Posterior cingulate gyrus (tissue), 11 donors: ENCODE measurements at regions not wholly inside any gene's neighbourhood (a gene's known extent, or its start where the extent isn't known, plus 50 kb on each side); places are given as distances from the start of the nearest gene placed in this dataset.

Source experiments
- DNase-seq, 10 donors: peaks; one replicate each; pipeline versions ENCODE4 v3.0.0 to v3.0.0-alpha.2; 2020 to 2021; ENCODE audit warnings: mixed read lengths in 3 of 10
- intact Hi-C: fragments of 100-400 bp; cut with DNase I; formaldehyde crosslinking; loops from one replicate; pipeline ENCODE4 v1.15.1; 2023

GRCh38 chr1:164958982-164959768 lies 397.3 kb downstream of the LMX1A start:
- intact Hi-C loops, result no loop called here

DNA sequence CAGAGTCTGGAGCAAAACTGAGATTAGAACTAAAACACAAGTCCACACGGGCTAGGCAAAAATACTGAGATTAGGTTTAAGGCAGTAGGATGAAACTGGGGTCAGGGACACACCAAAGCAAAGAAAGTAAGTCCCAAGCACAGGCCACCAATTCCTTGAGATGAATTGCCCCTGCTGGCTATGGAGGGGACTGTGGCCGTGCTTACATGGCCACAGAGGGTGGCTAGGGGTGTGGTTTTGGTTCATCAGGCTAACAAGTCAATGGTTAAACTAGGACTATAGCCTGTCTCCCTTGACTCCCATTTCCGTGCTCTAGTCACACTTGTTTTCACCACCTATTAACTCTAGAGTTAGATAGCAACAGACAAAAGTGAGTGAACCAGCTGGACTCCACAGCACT lies 394.8 kb downstream of the PBX1 start:
- intact Hi-C loops, result no loop called here
- DNase-seq, result no peak

More at GRCh38 chr1:164958982-164959768, 397.3 kb downstream of the LMX1A start:
- DNase-seq, result peak in 2 of 10 donors; percentile 22 to 52

DNA sequence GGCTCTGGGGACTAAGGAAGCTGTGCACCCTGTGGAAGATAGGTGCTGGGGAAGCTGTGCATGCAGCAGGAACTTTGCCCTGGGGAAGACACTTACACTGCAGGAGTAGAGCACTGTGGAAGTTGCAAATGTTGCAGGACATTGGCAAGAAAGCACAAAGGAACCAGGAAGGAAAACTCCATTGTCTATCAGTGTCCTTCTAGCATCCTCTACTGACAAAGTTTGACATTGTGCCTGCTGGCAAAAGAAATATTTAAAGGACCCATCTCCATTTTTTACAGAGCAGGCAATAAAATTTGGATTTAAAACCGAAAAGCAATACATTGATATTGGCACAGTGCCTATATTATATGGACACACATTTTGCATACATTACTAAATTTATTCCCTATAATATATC lies 394.1 kb downstream of the PBX1 start:
- peak in 1 of 10 donors; percentile 8 for DNase-seq
- intact Hi-C loops, result no loop called here

DNA sequence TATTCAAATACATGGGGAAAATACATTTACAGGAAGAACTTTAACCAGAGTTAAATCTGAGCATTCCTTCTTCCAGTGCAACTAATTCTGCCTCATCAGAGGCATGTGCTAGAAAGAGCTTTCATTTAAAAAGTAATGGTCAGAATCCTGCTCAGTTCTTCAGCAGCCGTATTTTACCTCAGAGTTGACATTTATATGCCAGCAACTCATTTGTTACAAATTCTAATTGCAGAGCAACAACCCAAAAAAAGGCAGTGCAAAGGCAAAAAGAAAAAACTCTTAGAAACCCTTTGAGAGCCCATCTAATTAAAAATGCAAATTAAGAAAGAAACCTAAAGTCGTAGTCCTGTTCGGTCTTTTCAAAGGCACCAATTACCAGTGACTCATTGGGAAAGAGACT lies 392.5 kb downstream of the PBX1 start:
- intact Hi-C loops, result no loop called here
- no peak for DNase-seq

DNA sequence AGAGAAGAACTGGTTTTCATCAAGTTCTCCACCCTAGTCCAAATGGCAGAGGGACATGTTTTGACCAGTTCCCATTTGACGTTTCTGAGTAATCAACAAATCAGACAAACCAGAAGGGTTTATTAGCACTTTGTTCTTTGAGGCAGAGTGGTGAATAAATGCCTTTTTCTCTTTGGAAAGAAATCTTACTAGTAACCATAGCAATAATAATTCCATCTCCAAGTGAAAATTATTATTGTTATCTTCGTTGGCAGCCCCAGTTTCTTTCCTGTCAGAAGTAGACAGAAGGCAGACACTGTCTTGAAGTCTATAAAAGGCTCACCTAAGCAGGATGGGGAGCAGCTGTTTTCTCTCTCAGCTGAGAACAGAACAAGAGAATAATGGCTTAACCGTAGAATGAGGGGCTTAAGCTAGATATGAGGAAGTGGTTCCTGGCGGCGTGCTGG lies 391.6 kb downstream of the PBX1 start:
- DNase-seq, result no peak
- intact Hi-C loops, result no loop called here

DNA sequence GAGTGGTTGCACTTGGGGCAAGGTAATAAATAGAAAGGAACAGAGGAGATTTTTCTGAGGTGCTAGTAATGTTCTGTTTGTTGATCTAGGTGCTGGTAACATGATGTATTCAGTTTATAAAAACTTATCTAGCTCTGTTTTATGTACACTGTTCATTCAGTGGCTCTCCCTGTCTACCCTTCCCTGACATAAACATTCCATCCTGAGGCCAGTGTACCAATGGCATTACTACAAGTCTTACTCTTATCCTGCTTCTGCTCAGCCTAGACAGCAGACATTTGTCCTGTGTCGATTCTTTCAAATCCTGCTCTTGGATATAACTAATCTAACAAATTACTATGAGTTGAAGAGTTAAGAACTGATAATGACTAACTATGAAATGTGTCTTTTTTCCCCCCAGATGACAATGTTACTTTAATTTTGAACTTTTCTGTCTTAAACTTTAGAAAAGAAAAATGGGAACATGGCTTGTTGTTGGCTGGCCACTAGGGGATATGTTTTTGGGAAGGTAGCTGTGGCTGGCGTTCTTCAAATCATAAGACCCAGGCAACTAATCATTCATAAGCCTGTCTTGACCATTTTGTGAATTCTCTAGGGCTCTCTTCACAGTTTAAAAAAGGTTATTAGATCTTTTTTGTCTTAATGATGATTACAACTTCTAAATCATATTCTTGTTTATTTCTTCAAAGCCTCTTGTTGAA lies 390.9 kb downstream of the PBX1 start:
- DNase-seq, result no peak
- intact Hi-C loops, result no loop called here

GRCh38 chr1:164948101-164948500 lies 389.1 kb downstream of the PBX1 start:
- DNase-seq, result no peak
- intact Hi-C loops, result no loop called here

- intact Hi-C loops, result no loop called here
- no peak for DNase-seq
These were observed 378.3 kb downstream of the PBX1 start for GRCh38 chr1:164937291-164937690.

GRCh38 chr1:164932580-164932979 lies 373.6 kb downstream of the PBX1 start:
- intact Hi-C loops, result no loop called here
- no peak for DNase-seq

GRCh38 chr1:164930833-164931232 lies 371.8 kb downstream of the PBX1 start:
- DNase-seq, result no peak
- intact Hi-C loops, result no loop called here

DNA sequence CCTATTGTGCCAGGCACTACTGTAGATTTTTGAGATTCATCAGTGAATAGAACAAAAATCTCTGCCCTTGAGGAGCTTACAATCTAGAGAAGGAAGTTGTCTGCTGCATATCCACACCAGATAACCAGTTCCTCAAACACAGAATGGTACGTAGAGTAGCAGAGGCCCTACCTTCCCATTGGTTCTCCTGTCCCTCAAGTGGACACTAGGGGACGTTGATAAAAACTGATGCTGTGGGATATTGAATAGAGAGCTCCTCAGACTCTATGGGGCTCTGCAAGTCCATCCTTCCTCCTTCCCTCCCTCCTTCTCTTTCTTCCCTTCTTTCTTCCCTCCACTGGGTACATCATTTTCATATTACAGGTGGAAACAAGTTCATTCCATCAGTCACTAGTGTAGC lies 371.3 kb downstream of the PBX1 start:
- no peak for DNase-seq
- intact Hi-C loops, result no loop called here

DNA sequence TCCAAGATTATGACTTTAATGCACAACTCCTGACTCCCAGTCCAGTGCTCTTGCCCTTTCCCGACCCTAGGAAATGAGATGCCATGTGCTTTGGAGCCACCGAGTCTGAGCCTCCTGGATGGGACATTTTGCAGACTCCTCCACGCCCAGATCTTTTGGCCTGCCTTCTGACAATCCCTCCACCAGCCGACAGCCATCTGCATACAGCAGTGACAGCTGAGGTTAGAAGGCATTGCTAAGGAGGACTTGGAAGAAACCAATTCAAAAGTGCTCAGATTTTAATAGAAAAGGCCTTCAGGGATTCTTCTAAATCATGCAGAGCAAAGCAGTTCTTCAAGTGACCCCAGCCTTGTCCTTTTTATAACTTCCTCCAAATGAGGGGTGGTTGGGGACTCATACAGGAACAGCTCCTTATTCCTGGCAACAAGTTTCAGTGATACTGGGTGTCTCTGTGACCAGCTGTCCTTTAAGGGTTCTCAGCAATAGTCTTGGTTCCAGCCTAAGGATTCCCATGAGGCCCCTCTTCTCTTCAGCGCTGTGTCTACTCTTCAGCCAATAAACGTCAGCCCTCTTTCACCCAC lies 369.3 kb downstream of the PBX1 start:
- intact Hi-C loops, result no loop called here
- no peak for DNase-seq

- intact Hi-C loops, result no loop called here
These were observed 367.1 kb downstream of the PBX1 start for GRCh38 chr1:164926107-164926506.

DNA sequence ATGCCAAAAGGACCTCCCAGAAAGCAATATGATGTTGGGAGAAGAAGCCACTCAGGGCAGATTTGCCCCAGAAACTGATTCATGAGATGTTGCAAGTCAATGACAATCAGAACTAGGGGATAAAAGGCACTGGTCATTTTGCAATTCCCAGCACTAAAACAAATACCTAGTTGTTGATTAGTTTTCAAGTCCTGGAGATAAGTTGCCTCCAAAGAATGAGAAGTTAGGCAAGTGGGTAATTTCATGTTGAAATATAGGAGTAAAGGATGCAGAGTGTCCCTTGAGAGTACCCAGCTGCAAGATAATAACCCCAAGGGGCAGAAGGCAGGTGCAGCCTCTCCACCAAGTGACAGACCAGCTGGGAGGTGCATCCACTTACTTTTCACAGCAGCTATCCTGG lies 363.6 kb downstream of the PBX1 start:
- intact Hi-C loops, result no loop called here
- DNase-seq, result no peak

More at GRCh38 chr1:164926107-164926506, 367.1 kb downstream of the PBX1 start:
- DNase-seq, result no peak

- DNase-seq, result no peak
- intact Hi-C loops, result no loop called here
These were observed 362.5 kb downstream of the PBX1 start for GRCh38 chr1:164921493-164921892.

GRCh38 chr1:164918140-164918539 lies 359.2 kb downstream of the PBX1 start:
- DNase-seq, result no peak
- intact Hi-C loops, result no loop called here

DNA sequence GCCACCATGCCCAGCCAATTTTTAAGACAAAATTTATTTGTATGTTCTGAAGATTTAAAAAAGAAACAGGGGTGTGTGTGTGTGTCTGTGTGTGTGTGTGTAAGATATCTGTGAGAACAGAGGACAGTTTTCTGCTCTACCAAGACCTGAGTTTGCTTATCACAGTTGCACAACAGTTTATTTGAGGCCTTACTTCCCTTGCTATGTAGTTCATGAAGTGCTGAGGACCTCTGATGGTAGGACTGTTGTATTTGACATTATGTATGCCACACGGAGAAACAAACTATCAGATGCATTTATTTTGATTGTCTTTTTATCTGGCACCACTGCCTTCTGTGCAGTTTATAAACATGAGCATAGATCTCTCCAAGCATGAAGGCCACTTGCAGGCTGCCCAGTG lies 355.2 kb downstream of the PBX1 start:
- intact Hi-C loops, result no loop called here
- DNase-seq, result no peak

DNA sequence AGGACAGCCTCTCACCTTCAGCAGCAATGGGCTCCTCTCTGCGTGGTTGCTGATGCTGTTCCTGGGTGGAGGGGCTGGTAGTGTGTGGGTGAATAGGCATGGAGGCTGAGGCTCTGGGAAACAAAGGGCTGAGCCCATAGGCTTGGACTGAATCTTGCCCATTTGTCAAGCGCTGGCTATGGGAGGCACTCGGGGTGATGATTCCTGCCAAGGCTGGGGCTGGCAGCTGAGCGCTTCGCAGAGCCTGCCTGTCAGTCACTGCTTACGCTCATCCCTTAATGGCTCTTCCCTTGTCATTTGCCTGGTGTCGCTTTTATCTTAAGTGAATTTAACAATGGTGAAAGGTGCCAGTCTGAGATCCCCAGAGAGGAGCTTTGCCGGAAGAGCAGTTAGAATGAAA lies 353.3 kb downstream of the PBX1 start:
- no peak for DNase-seq
- intact Hi-C loops, result no loop called here

DNA sequence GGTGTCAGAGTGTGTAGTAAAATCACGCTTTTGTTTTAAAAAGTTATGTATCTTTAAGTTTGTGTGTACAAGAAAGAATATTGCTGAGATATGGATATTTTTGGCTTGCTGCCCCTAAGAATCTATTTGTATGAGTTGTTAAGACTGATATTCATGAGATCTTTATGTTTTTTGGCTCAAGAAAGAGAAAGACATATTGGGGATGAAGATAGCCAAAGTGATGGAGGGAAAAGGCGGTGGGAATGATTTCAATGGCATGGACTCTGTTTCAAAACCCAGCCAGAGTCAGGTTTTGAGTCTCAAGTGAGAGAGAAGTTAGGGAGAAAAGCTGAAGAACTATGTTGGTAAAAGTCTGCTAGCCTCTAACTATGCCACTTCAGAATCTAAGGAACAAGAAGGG lies 351.7 kb downstream of the PBX1 start:
- intact Hi-C loops, result no loop called here
- no peak for DNase-seq

DNA sequence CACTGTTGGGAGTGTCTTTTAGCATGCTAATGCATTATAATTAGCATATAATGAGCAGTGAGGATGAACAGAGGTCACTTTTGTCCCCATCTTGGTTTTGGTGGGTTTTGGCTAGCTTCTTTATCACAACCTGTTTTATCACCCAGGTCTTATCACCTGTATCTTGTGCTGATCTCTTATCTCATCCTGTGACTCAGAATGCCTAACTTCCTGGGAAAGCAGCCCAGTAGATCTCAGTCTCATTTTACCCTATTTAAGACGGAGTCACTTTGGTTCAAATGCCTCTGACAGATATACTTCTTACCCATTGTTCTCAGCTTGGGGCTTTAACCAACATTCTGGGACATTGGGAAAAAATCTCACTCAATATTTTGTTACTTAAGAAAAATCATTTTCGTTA lies 348.7 kb downstream of the PBX1 start:
- intact Hi-C loops, result no loop called here
- no peak for DNase-seq

DNA sequence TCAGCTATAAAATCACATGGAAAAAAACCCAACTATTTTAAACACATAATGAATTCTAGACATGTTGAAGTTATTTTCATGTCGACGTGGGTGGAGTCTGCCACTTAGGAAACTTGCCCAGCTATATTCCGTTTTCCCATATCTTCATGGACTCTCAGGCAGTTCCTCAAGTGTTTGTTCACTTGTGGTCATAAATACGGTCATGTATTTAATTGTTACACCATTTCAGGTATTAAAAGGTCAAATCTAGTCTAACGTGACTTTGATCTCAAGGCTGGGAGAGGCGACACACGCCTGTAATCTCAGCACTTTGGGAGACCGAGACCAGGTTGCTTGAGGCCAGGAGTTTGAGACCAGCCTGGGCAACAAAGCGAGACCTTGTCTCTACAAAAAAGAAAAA lies 346.9 kb downstream of the PBX1 start:
- DNase-seq, result no peak
- intact Hi-C loops, result no loop called here

GRCh38 chr1:164902491-164902890 lies 343.5 kb downstream of the PBX1 start:
- intact Hi-C loops, result no loop called here
- DNase-seq, result no peak
